Lower leg skin (tissue), 4 donors: ENCODE measurements at regions not wholly inside any gene's neighbourhood (a gene's known extent, or its start where the extent isn't known, plus 50 kb on each side); places are given as distances from the start of the nearest gene placed in this dataset.

Experiments
- DNase-seq, 2 donors: peaks; one replicate each; pipeline ENCODE4 v3.0.0-alpha.2; 2019; ENCODE audit warnings: low spot score in 2 of 2
- H3K4me3 ChIP-seq: fragments of 200-600 bp; sonication (generic); 2 replicates; pipeline ENCODE4 v1.5.1; 2017; ENCODE audit warnings: mild to moderate bottlenecking, low read depth; ENCODE audit not compliant: poor library complexity, severe bottlenecking
- POLR2A ChIP-seq, 2 donors: fragments of 450-650 bp; IDR thresholded peaks; one replicate each; pipeline ENCODE4 v1.6.1; 2016 to 2017; ENCODE audit warnings: antibody characterized with exemption in 2 of 2, mild to moderate bottlenecking in 1 of 2, moderate library complexity in 1 of 2
- WGBS, 2 donors: methylation state at CpG; one replicate each; pipeline ENCODE4 v1.1.5; 2018; 5-methylcytosine and 5-hydroxymethylcytosine counted together
- intact Hi-C: fragments of 100-400 bp; cut with DNase I; formaldehyde crosslinking; loops from one replicate; pipeline ENCODE4 v1.15.0; 2023; ENCODE audit warnings: low total_unique reads
- TF ChIP-seq, protein P1 (sequence below), 3 donors: fragments of 450-650 bp; IDR thresholded peaks; one replicate each; pipeline ENCODE4 v1.5.1; 2016; ENCODE audit warnings: antibody characterized with exemption in 3 of 3, mild to moderate bottlenecking in 3 of 3, moderate library complexity in 2 of 3

DNA sequence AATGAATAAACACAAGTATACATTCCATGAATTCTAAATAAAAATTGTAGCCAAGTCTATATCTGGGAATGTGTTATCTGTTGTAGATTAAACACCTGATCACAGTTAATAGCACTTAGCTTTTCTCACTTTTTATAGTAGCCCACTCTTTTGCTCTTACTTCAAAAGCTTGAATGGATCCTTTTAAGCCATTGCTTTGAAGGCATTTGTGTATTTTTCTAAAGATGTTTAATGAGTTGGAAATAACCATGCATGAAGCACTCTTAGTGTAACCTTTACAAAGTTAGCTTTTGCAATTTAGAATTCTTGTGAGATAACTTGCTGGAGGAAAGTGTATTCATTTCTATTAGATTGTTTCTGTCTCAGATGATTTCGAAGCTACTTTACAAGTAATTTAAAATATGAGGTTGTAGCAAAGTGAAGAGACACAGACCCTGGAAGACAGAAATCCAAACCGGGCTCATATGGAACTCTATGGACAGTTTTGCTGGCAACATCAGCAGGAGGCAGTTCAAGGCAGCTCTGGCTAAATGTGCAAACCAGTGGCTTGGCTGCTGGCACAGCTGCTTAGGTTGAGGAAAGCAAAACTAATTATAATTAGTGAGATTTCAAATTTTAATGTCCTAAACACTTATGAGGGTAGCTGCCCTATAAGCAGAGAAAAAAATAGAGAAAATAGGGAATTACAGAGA, 469.8 kb upstream of the ZEB2 start:
- TF ChIP-seq POLR2A (IDR thresholded peaks at IDR 0.05) = no peak
- TF ChIP-seq, protein P1, sequence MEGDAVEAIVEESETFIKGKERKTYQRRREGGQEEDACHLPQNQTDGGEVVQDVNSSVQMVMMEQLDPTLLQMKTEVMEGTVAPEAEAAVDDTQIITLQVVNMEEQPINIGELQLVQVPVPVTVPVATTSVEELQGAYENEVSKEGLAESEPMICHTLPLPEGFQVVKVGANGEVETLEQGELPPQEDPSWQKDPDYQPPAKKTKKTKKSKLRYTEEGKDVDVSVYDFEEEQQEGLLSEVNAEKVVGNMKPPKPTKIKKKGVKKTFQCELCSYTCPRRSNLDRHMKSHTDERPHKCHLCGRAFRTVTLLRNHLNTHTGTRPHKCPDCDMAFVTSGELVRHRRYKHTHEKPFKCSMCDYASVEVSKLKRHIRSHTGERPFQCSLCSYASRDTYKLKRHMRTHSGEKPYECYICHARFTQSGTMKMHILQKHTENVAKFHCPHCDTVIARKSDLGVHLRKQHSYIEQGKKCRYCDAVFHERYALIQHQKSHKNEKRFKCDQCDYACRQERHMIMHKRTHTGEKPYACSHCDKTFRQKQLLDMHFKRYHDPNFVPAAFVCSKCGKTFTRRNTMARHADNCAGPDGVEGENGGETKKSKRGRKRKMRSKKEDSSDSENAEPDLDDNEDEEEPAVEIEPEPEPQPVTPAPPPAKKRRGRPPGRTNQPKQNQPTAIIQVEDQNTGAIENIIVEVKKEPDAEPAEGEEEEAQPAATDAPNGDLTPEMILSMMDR (IDR thresholded peaks at IDR 0.05) = no peak
- 68% methylated on average over 2 of the region's 2 CpGs for WGBS, 2 donors
- no peak for DNase-seq
- intact Hi-C loops = no loop called here
- H3K4me3 ChIP-seq = no peak overlapping the region

DNA sequence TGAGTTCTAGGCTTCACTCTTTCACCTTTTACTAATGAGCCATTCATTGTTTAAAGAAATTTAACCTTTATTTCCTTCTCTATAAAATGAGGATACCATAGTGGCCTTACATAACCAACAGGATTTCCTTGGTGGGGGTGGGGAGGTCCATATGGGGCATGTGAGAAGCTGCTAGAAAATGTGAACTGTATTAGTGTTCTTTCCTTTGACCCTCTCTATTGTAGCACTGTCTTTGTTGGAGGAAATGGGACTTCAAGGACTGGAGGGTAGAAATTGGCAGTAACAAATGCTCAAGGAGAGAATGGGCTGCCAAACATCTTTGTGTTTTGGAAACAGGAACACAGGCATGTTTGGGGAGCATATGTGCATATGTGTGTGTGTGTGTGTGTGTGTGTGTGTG, 468.7 kb upstream of the ZEB2 start:
- H3K4me3 ChIP-seq = no peak overlapping the region
- DNase-seq = no peak
- TF ChIP-seq, protein P1 (IDR thresholded peaks at IDR 0.05) = no peak
- TF ChIP-seq POLR2A (IDR thresholded peaks at IDR 0.05) = no peak
- intact Hi-C loops = no loop called here

GRCh38 chr2:144986691-144987090, 466.8 kb upstream of the ZEB2 start:
- DNase-seq = no peak
- TF ChIP-seq POLR2A (IDR thresholded peaks at IDR 0.05) = no peak
- TF ChIP-seq, protein P1 (IDR thresholded peaks at IDR 0.05) = no peak
- WGBS, 2 donors = 85 to 91% methylated on average over 2 of the region's 2 CpGs
- no peak overlapping the region for H3K4me3 ChIP-seq
- intact Hi-C loops = no loop called here

GRCh38 chr2:144984038-144984437, 464.1 kb upstream of the ZEB2 start:
- WGBS, 2 donors = 63 to 71% methylated on average over 1 of the region's 1 CpG
- intact Hi-C loops = no loop called here
- no peak for DNase-seq
- TF ChIP-seq POLR2A (IDR thresholded peaks at IDR 0.05) = no peak
- no peak overlapping the region for H3K4me3 ChIP-seq

DNA sequence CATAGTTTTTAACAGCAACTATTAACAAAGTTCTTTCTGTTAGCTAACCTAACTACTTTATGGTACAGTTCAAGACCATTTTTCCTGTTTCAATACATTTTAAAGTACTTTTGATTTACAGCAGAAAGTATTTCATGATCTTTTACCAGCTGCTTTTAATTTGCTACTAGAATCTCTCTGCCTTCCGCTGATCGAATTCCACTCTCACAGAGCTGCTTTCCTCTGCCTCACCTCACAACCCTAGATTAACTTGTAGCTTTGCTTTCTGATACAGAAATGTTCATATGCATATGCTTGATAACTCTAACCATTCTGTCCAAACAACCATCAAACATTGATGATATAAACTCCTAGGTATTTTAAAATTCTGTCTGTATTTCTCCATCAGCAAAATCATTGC, 463.2 kb upstream of the ZEB2 start:
- WGBS, 2 donors = 67 to 78% methylated on average over 2 of the region's 2 CpGs
- intact Hi-C loops = no loop called here
- no peak overlapping the region for H3K4me3 ChIP-seq
- TF ChIP-seq, protein P1 (IDR thresholded peaks at IDR 0.05) = no peak
- no peak for TF ChIP-seq POLR2A (IDR thresholded peaks at IDR 0.05)
- no peak for DNase-seq

DNA sequence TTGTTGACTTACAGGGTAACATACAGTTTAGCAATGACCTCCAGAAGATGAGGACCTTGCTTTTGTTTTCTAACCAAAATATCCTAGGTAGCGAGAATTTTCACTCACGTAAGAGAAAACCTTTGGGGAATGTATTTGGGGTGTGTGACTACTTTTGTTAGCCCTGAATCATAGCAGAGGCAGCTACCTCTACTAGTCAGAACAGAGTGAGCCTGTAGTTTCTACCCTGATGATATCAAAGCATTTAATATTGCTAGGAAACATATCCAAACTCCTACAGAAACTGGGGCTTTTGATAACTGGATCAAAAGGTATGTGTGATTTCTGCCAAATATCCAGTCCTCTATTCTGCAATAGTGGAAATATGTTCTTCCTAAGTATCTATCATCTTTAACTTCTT, 462.6 kb upstream of the ZEB2 start:
- no peak overlapping the region for H3K4me3 ChIP-seq
- no peak for DNase-seq
- intact Hi-C loops = no loop called here
- 64 to 84% methylated on average over 2 of the region's 2 CpGs for WGBS, 2 donors
- TF ChIP-seq, protein P1 (IDR thresholded peaks at IDR 0.05) = no peak
- no peak for TF ChIP-seq POLR2A (IDR thresholded peaks at IDR 0.05)
